ENCODE measurements at regions not wholly inside any gene's neighbourhood (a gene's known extent, or its start where the extent isn't known, plus 50 kb on each side); places are given as distances from the start of the nearest gene placed in this dataset.

GRCh38 chr2:75321599-75321922 is 122.2 kb upstream of the TACR1 start:
- intact Hi-C loops (cut with DNase I; ENCODE audit: low total_unique reads) = no loop called here
- TF ChIP-seq POLR2AphosphoS5 (IDR thresholded peaks at IDR 0.05) (no peak), CTCF (IDR thresholded peaks at IDR 0.05) (no peak), POLR2A (IDR thresholded peaks at IDR 0.05) (no peak)
- Histone ChIP-seq H3K4me1 (no peaks in the 10 kb centered on the region), H3K4me3 (no peak overlapping the region), H3K36me3 (no peaks in the 10 kb centered on the region), H3K27me3 (no peaks in the 10 kb centered on the region), H3K9me3 (no peaks in the 10 kb centered on the region), H3K27ac (no peak overlapping the region)
- no peak for DNase-seq (ENCODE audit: low spot score in 2 of 2)

GRCh38 chr2:75320898-75321598 is 121.7 kb upstream of the TACR1 start:
- H3K36me3 ChIP-seq = no peaks in the 10 kb centered on the region
- H3K4me1 ChIP-seq = no peaks in the 10 kb centered on the region
- DNase-seq (ENCODE audit: low spot score in 2 of 2) = no peak
- H3K27ac ChIP-seq = no peak overlapping the region
- intact Hi-C loops (cut with DNase I; ENCODE audit: low total_unique reads) = no loop called here
- H3K27me3 ChIP-seq = no peaks in the 10 kb centered on the region
- no peaks in the 10 kb centered on the region for H3K9me3 ChIP-seq
- no peak for TF ChIP-seq POLR2A (IDR thresholded peaks at IDR 0.05)
- no peak for TF ChIP-seq CTCF (IDR thresholded peaks at IDR 0.05)
- TF ChIP-seq POLR2AphosphoS5 (IDR thresholded peaks at IDR 0.05) = no peak
- no peak overlapping the region for H3K4me3 ChIP-seq

- H3K36me3 ChIP-seq = no peaks in the 10 kb centered on the region
- H3K27ac ChIP-seq = no peak overlapping the region
- no peak for DNase-seq (ENCODE audit: low spot score in 2 of 2)
- no peaks in the 10 kb centered on the region for H3K9me3 ChIP-seq
- no peaks in the 10 kb centered on the region for H3K27me3 ChIP-seq
- no peaks in the 10 kb centered on the region for H3K4me1 ChIP-seq
- TF ChIP-seq CTCF (IDR thresholded peaks at IDR 0.05) (no peak), POLR2AphosphoS5 (IDR thresholded peaks at IDR 0.05) (no peak), POLR2A (IDR thresholded peaks at IDR 0.05) (no peak)
- intact Hi-C loops (cut with DNase I; ENCODE audit: low total_unique reads) = no loop called here
- H3K4me3 ChIP-seq = no peak overlapping the region
These were observed 120.6 kb upstream of the TACR1 start for GRCh38 chr2:75319951-75320350.

GRCh38 chr2:75317802-75318201 is 118.5 kb upstream of the TACR1 start:
- no peak for DNase-seq (ENCODE audit: low spot score in 2 of 2)
- H3K36me3 ChIP-seq = no peaks in the 10 kb centered on the region
- intact Hi-C loops (cut with DNase I; ENCODE audit: low total_unique reads) = no loop called here
- H3K9me3 ChIP-seq = no peaks in the 10 kb centered on the region
- H3K4me3 ChIP-seq = no peak overlapping the region
- H3K4me1 ChIP-seq = no peaks in the 10 kb centered on the region
- TF ChIP-seq POLR2A (IDR thresholded peaks at IDR 0.05) = no peak
- no peak overlapping the region for H3K27ac ChIP-seq
- no peaks in the 10 kb centered on the region for H3K27me3 ChIP-seq

- Histone ChIP-seq H3K27me3 (no peaks in the 10 kb centered on the region), H3K9me3 (no peaks in the 10 kb centered on the region), H3K4me1 (no peaks in the 10 kb centered on the region), H3K36me3 (no peaks in the 10 kb centered on the region), H3K27ac (no peak overlapping the region), H3K4me3 (no peak overlapping the region)
- intact Hi-C loops (cut with DNase I; ENCODE audit: low total_unique reads) = no loop called here
- DNase-seq (ENCODE audit: low spot score in 2 of 2) = no peak
- no peak for TF ChIP-seq POLR2AphosphoS5 (IDR thresholded peaks at IDR 0.05)
These were observed 118.0 kb upstream of the TACR1 start for GRCh38 chr2:75317316-75317715.

- DNase-seq (ENCODE audit: low spot score in 2 of 2) = no peak
- H3K9me3 ChIP-seq = no peaks in the 10 kb centered on the region
- intact Hi-C loops (cut with DNase I; ENCODE audit: low total_unique reads) = no loop called here
These were observed 116.1 kb upstream of the TACR1 start for GRCh38 chr2:75315436-75315835.

More at GRCh38 chr2:75315436-75315835, 116.1 kb upstream of the TACR1 start:
- TF ChIP-seq CTCF (IDR thresholded peaks at IDR 0.05) (no peak), POLR2AphosphoS5 (IDR thresholded peaks at IDR 0.05) (no peak), POLR2A (IDR thresholded peaks at IDR 0.05) (no peak)
- Histone ChIP-seq H3K4me1 (no peaks in the 10 kb centered on the region), H3K36me3 (no peaks in the 10 kb centered on the region), H3K4me3 (no peak overlapping the region), H3K27me3 (no peaks in the 10 kb centered on the region), H3K27ac (no peak overlapping the region)

Measured in breast epithelium (tissue), 4 donors.